HG02852 (cell line): ENCODE measurements at regions not wholly inside any gene's neighbourhood (a gene's known extent, or its start where the extent isn't known, plus 50 kb on each side); places are given as distances from the start of the nearest gene placed in this dataset.
"Not testable (repeated sequence)": the region's sequence is repeated elsewhere in the genome, so short reads cannot be mapped to it uniquely, and the experiment has no call there.

Source experiments
- ATAC-seq: cut with Tn5 transposase; IDR thresholded peaks from one replicate; pipeline ENCODE4 v1.9.1; 2021; ENCODE audit warnings: mild to moderate bottlenecking, moderate library complexity; ENCODE audit not compliant: unreplicated experiment

GRCh38 chr3:159501029-159501428 is 487.6 kb upstream of the IL12A start:
- no peak for ATAC-seq

GRCh38 chr3:159502986-159503385 is 485.6 kb upstream of the IL12A start:
- no peak for ATAC-seq

- not testable (repeated sequence) for ATAC-seq
These were observed 477.6 kb upstream of the IL12A start for GRCh38 chr3:159510988-159511387.

GRCh38 chr3:159513444-159513843 is 475.2 kb upstream of the IL12A start:
- ATAC-seq = no peak

- no peak for ATAC-seq
These were observed 474.7 kb upstream of the IL12A start for GRCh38 chr3:159513867-159514380.

- ATAC-seq = no peak
These were observed 471.5 kb upstream of the IL12A start for GRCh38 chr3:159517105-159517504.

GRCh38 chr3:159520638-159521037 is 468.0 kb upstream of the IL12A start:
- no peak for ATAC-seq

GRCh38 chr3:159522276-159522675 is 466.4 kb upstream of the IL12A start:
- no peak for ATAC-seq

GRCh38 chr3:159528251-159528895 is 460.3 kb upstream of the IL12A start:
- no peak for ATAC-seq

GRCh38 chr3:159532577-159532976 is 456.1 kb upstream of the IL12A start:
- ATAC-seq = no peak

GRCh38 chr3:159534496-159534895 is 454.1 kb upstream of the IL12A start:
- ATAC-seq = no peak

GRCh38 chr3:159536876-159537275 is 451.8 kb upstream of the IL12A start:
- ATAC-seq = no peak

- ATAC-seq = no peak
These were observed 450.1 kb upstream of the IL12A start for GRCh38 chr3:159538507-159538906.

- ATAC-seq = no peak
These were observed 447.6 kb upstream of the IL12A start for GRCh38 chr3:159540882-159541495.

GRCh38 chr3:159548675-159549335 is 439.8 kb upstream of the IL12A start:
- ATAC-seq = no peak

- no peak for ATAC-seq
These were observed 433.4 kb upstream of the IL12A start for GRCh38 chr3:159555205-159555604.

GRCh38 chr3:159559771-159560170 is 428.9 kb upstream of the IL12A start:
- ATAC-seq = no peak

GRCh38 chr3:159560214-159560979 is 428.2 kb upstream of the IL12A start:
- no peak for ATAC-seq

GRCh38 chr3:159565313-159565712 is 423.3 kb upstream of the IL12A start:
- ATAC-seq = no peak

GRCh38 chr3:159583662-159584061 is 405.0 kb upstream of the IL12A start:
- no peak for ATAC-seq

- no peak for ATAC-seq
These were observed 404.2 kb upstream of the IL12A start for GRCh38 chr3:159584421-159584820.
